ENCODE measurements at regions not wholly inside any gene's neighbourhood (a gene's known extent, or its start where the extent isn't known, plus 50 kb on each side); places are given as distances from the start of the nearest gene placed in this dataset.

DNA sequence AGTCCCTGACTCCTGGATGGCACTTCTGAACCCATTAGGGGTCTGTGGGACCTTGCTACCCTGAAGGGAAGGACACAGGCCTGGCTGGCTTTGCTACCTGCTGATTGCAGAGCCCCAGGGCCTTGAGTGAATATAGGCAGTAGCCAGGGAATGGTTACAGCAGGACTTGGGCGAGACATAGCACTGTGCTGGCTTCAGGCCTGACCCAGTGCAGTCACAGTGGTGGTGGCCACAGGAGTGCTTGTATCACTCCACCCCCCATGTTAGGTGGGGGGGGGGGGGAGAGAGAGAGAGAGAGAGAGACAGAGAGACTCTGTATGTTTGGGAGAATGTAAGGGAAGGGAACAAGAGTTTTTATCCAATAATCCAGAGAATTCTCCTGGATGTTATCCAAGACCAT lies 439.3 kb upstream of the ZNF608 start:
- Mint-ChIP-seq H3K36me3 (ENCODE audit: unreplicated experiment) (no peaks in the 10 kb centered on the region), H3K27me3 (ENCODE audit: unreplicated experiment) (no peaks in the 10 kb centered on the region), H3K27ac (ENCODE audit: unreplicated experiment) (no peak overlapping the region), H3K9me3 (ENCODE audit: unreplicated experiment) (no peaks in the 10 kb centered on the region), H3K4me3 (ENCODE audit: unreplicated experiment) (no peak overlapping the region), H3K4me1 (ENCODE audit: low read depth, unreplicated experiment) (peaks cover 31% of the 10 kb centered on the region)
- no peak for DNase-seq
- TF ChIP-seq, protein P1, sequence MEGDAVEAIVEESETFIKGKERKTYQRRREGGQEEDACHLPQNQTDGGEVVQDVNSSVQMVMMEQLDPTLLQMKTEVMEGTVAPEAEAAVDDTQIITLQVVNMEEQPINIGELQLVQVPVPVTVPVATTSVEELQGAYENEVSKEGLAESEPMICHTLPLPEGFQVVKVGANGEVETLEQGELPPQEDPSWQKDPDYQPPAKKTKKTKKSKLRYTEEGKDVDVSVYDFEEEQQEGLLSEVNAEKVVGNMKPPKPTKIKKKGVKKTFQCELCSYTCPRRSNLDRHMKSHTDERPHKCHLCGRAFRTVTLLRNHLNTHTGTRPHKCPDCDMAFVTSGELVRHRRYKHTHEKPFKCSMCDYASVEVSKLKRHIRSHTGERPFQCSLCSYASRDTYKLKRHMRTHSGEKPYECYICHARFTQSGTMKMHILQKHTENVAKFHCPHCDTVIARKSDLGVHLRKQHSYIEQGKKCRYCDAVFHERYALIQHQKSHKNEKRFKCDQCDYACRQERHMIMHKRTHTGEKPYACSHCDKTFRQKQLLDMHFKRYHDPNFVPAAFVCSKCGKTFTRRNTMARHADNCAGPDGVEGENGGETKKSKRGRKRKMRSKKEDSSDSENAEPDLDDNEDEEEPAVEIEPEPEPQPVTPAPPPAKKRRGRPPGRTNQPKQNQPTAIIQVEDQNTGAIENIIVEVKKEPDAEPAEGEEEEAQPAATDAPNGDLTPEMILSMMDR (IDR thresholded peaks at IDR 0.05; ENCODE audit: partially characterized antibody, unreplicated experiment) = no peak

DNA sequence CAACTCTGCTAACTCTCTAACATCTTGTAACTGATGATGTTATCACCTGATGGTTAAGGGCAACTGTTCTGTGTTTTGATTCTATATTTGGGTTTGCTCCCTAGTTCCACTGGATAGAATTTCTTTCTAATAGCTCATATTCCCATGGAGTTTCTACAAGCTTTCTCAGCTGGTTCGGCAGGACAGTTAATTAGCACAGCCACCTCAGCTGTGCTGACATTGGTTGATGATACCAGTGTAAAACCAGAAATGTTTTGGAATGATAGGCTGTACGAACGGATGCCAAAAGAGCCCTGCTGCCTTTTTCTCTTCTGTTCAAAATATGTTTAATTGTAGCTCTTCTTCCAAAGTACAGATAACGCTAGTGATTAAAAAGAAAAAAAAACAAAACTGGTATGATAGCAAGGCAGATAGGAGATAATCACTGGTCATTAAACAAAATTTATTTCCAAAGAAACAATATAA lies 440.5 kb upstream of the ZNF608 start:
- no peak overlapping the region for H3K4me3 Mint-ChIP-seq (ENCODE audit: unreplicated experiment)

DNA sequence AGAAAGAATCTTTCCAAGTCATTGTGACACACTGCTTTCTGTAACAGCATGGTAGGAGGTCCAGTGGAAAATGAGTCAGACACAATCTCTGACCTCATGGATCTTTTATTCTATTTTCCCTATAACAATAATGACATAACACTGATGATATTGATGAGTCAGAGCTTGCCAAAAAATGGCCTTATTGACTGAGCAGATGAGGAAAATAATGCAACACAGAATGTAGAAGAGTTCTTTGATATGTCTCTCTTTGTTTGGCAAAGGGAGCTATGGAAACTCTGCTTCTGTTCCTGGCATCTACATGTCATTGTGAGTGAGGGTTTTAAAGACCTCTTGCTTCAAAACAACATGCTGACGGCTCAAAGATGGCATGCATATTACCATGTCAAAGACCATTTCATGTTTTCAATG lies 443.1 kb upstream of the ZNF608 start:
- Mint-ChIP-seq H3K4me1 (ENCODE audit: low read depth, unreplicated experiment) (peaks cover 55% of the 10 kb centered on the region), H3K27me3 (ENCODE audit: unreplicated experiment) (no peaks in the 10 kb centered on the region), H3K4me3 (ENCODE audit: unreplicated experiment) (no peak overlapping the region), H3K27ac (ENCODE audit: unreplicated experiment) (no peak overlapping the region), H3K9me3 (ENCODE audit: unreplicated experiment) (no peaks in the 10 kb centered on the region), H3K36me3 (ENCODE audit: unreplicated experiment) (no peaks in the 10 kb centered on the region)
- DNase-seq = no peak
- TF ChIP-seq, protein P1 (IDR thresholded peaks at IDR 0.05; ENCODE audit: partially characterized antibody, unreplicated experiment) = no peak

More for the DNA sequence above, 440.5 kb upstream of the ZNF608 start:
- Mint-ChIP-seq H3K27me3 (ENCODE audit: unreplicated experiment) (no peaks in the 10 kb centered on the region), H3K4me1 (ENCODE audit: low read depth, unreplicated experiment) (peaks cover 41% of the 10 kb centered on the region), H3K9me3 (ENCODE audit: unreplicated experiment) (no peaks in the 10 kb centered on the region), H3K27ac (ENCODE audit: unreplicated experiment) (peak overlapping the region; percentile 53), H3K36me3 (ENCODE audit: unreplicated experiment) (no peaks in the 10 kb centered on the region)
- no peak for DNase-seq
- TF ChIP-seq, protein P1 (IDR thresholded peaks at IDR 0.05; ENCODE audit: partially characterized antibody, unreplicated experiment) = no peak

DNA sequence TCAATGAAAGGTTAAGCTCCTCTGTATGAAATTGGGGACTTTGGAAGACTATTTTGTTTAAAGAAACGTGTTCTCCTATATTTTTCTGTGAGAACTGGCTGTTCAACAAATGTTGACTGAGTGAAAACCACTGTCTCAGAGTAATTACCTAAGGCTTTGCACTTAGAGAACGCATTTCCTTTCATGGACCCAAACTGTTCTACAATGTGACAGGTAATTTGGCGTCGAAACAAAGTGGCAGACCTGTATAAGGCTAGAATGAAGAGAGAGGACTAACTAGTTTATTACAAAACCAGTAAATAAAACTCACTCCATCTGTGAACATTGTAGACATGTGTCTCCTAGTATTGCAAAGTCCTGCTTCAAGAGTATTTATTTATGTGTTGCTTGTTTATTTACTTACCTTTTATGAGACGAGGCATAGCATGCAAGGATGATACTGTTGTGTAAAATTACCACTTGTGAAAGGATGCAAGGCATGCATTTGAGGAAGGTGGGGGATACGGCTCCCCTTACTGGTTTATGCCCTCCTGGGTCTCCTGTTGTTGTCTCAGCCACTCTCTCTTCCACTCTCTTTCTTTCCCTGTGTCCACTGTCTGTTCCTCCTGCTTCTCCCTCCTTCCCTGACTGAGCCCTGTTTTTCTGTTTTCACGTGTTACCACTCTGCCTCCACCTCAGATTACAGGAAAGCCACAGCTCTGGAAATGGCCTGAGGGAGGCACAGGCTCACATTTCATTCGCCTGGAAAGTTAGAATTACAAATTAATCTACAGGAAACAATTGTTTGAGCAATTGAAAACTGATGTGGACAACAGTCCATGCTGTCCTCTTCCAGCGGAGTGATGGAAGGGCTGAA lies 444.0 kb upstream of the ZNF608 start:
- H3K4me3 Mint-ChIP-seq (ENCODE audit: unreplicated experiment) = no peak overlapping the region
- peaks cover 62% of the 10 kb centered on the region for H3K4me1 Mint-ChIP-seq (ENCODE audit: low read depth, unreplicated experiment)

More for the DNA sequence above, 444.0 kb upstream of the ZNF608 start:
- Mint-ChIP-seq H3K36me3 (ENCODE audit: unreplicated experiment) (no peaks in the 10 kb centered on the region), H3K27ac (ENCODE audit: unreplicated experiment) (peak overlapping the region; percentile 85), H3K9me3 (ENCODE audit: unreplicated experiment) (no peaks in the 10 kb centered on the region), H3K27me3 (ENCODE audit: unreplicated experiment) (no peaks in the 10 kb centered on the region)
- TF ChIP-seq, protein P1 (IDR thresholded peaks at IDR 0.05; ENCODE audit: partially characterized antibody, unreplicated experiment) = no peak
- no peak for DNase-seq

All from glutamatergic neuron (in vitro differentiated cells).